8988T (cell line): ENCODE measurements at regions not wholly inside any gene's neighbourhood (a gene's known extent, or its start where the extent isn't known, plus 50 kb on each side); places are given as distances from the start of the nearest gene placed in this dataset.

ENCODE experiments used
- DNase-seq: peaks from one replicate; pipeline ENCODE4 v3.0.0; 2011

DNA sequence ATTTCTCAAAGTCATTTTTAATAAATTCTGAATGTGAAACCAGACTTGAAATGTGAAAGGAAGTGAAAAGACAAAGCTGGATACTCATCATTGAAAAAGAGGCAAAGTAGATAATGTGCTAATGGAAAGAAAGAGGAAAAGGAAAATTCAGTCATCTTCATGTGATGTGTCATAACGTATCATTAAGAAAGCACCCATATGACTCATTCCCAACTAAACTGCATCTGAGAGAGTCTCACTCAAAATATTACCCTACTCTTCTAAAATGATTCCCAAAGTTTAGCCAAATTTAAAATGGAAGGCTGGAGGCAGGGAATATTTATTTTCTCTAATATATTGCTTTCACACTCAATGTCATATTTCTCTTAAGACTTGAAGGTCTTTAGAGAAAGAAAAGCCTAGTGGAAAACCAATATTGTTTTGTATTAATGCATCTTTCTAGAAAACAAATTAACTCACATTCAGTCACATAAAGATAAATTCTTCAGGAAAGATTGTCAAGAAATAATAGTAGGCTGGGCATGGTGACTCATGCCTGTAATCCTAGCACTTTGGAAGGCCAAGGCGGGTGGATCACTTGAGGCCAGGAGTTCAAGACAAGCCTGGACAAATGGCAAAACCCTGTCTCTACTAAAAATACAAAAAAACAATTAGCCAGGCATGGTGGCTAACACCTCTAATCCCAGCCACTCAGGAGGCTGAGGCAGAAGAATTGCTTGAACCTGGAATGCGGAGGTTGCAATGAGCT is 129.9 kb downstream of the SLC30A10 start:
- DNase-seq = no peak

DNA sequence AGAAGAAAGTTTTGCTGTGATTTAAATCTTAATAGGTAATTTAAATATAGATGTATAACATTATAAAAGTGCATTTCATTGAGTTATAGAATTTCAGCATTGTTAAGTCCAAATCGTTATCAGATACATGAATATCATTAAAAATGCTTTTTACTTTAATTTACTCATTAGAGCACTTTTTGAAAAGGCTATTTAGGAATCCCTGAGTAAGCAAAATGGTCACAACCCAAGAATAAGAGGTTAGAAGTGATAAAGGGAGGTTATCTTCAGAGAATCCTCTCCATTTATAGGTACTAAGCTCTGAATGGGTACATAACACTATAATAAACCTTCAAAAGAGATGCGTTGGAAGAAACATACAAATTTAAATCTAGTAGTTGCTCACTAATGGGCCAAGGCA is 130.7 kb downstream of the SLC30A10 start:
- DNase-seq = no peak

DNA sequence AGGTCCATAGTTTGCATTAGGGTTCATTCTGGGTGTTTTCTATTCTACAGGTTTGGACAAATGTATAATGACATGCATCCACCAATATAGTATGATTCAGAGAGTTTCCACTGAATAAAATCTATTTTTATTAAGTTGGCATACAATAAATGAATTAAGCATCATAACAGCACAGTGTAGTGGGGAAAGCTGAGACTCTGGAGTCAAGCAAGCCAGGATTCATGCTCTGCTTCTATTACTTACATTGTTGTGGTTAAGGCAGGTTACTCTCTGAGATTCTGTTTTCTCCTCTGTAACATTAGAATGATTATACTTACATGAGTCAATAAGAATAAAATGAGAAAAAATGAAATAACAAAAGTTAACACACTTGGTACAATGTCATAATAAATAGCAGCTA is 131.3 kb downstream of the SLC30A10 start:
- DNase-seq = no peak

DNA sequence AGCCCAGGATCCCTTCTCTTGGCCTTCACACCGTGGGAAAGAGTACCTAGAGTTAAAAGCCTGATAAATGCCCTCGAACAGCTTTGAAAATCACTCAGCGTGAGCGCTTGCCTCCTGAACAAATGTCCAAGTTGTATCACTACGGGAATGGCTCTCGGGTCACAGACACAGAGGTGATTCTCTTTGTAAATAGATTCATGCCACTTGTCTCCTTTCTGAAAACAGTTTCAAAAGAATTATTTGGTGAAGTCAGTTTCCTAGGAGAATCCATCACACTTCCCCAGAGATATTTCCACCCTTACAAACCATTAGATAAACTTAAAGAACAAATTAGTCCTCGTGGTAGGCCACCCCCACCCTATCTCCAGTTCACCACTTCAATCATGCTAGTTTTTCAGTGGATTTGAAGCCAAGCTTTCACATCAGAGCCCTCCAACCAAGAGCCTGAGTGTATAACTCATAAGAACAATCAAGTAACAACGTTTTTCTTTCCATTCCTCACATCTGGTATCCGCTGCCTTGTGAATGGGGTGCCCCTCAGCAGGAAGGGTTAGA is 132.9 kb downstream of the SLC30A10 start:
- no peak for DNase-seq

DNA sequence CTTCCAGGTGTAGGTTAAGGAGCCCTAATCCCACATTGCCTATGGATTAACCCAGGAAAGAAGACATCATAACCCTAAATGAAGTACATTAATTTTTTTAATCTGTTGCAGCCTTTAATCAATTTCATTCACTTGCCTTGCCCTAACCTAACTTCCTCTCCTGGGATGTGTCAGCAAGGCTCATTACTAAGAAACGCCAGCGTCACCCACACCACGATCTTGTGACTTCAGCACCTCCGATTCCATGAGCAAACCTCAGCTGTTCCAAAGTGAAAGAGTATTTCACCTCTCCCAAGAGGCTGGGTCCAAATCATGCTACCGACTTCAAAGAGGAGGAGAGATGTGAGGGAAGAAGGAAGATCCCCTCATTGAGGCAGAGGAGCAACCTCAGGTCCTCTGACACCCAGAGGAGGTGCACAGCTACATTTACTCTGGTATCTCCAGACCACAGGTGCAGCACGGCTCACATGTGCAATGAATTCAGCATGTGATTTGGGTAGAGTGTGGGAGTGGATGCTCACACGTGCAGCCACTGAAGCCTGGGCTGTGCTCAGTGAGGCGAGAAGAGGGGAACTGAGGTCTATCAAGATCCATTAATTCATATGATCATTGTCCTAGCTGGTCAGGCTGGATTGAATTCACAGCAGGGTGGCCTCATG is 134.1 kb downstream of the SLC30A10 start:
- no peak for DNase-seq

DNA sequence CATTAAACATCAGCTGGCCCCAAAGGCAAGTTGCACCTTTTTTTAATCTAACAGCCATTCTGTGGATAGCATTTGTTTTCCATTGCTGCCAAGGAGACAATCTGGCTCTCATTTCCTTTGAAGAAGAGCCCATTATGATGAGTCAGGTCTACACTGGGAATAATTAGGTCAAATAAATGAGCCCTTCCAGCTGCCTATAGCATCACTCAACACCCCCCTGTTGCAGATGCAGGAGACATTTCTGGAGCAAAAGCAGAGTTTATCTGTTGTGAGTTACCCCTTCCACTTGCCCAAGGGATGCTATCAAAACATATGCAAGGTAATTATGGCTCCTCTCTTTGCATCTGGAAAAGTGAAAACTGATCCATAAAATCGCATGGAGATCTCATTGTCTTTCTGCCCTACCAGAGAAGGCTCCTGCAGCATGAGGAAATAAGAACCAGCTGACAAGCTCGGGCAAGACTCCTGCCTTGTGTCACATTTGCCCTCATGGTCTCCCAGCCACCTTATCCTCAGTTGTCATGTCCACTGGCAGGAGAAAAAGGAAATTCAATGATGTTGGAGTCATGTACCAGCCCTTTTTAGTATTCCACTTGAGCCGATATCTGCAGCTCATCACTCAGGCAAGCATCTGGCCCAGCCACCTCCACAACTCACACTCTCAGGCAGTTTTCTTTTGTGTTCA is 135.9 kb downstream of the SLC30A10 start:
- no peak for DNase-seq

DNA sequence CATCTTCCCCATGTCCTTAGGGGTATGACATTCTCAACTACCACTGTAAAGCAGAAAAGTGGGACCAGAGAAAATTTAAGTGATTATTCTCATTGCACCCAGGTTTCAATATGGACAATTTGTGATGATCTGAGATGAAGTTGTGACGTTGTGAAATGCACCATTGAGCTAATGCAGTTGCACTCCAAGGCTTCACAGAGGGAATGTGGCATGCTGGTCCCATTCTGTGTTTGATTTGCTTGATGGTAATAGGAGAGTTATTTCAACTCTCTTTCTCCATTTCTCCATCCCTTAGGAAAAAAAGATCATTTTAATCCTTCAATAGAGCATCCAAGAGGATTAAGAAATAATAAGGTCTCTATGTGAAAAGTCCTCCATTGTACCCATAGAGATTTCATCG is 136.6 kb downstream of the SLC30A10 start:
- no peak for DNase-seq

DNA sequence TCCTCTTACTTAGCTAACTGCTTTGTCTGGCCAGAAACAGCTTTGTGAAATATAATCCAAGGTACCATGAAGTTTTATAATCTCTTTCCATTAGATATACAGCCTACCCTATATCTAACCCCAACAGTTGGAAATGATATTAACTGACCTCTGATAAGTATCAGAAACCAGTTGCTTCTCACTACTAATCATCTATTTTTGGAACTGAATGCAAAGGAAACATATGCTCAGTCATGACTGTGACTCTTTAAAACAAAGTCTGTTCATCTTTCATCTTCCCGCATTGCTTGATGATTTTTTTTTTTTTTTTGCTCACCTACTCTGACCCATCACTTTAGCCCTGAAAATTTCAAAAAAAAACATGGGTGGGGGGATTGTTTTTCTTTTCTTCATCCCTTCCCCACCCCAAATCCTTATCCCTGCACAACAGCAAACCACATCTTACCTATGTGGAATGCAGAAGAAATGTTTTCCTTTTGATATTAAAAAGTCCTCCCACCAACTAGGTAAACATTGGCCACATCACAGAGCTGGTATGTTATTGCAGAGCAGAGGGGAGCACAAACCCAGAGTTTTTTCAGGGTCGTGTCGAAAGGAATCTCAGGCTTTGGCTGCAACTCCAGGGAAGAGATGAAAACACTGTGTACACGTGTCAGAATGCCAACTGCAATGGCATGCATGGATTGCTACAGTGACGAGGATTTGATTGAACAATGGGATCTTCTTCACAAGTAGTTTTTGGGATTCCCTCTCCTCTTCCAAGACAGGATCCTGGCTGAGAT is 137.3 kb downstream of the SLC30A10 start:
- no peak for DNase-seq

DNA sequence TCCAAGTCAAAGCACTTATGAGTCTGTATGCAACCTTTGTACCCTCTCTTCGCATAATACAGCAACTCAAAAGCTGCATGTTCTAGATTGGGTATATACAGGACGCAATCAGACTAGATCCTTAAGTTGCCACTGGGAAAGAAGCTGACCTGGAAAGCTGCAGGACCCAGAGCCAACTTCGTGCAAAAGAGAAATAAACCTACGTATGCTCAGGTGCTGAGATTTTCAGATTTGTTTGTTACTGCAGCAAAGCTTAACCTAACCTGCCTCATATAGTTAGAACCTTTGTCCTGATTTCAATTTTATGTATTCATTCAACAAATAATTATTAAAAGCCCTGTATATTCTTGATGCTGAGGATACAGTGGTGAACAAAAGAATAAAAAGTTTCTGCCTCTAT is 139.7 kb downstream of the SLC30A10 start:
- DNase-seq = no peak

DNA sequence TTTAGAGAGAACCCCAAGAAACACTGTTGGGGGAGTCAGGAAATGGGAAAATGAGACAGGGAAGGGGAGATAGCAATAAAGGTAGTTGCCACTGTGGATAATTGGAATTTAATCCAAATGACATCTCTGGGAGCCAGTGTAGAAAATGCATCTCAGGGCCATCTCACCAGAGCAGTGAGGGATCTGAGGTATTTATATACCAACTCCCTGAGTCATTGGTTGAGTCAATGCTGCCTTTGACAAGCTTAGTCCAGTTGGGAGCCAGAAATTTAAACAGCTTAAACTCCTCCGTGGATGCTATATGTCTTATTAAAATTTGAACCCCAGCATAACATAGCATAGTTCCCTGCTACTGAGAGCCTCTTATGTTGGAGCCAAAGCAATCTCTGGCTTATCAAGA is 140.3 kb downstream of the SLC30A10 start:
- no peak for DNase-seq

DNA sequence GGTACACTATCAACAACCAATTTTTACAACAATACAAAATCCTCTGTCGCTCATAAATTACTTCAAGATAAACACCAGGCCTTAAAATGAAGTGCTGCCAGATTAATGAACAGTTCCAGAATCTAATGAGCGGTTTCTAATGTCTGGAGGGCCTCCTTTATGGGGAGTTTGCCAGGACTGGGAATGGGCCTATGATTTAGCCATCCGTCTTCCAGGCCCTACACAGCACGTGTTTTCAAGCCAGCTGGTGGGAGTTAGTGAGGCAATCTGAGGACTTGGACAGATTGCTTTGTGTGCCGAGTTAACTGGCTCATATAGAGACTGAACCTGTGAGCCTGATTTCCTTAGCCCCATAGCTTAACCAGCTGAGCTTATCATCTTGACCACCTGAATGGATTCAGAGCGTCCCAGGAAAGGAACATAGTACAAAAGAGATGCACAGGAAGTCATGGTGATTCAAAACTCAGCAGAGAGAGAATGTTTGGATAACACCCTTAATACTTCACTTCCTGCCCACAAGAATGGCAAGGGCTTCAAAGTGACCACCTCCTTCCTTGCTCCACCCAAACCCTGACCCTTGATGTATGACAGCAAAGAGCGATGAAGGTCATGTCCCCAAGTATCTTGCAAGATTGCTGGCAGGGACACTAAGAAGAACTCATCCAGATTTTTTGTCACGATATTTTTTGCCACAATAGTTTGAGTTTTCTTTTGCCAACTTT is 143.5 kb downstream of the SLC30A10 start:
- DNase-seq = no peak

DNA sequence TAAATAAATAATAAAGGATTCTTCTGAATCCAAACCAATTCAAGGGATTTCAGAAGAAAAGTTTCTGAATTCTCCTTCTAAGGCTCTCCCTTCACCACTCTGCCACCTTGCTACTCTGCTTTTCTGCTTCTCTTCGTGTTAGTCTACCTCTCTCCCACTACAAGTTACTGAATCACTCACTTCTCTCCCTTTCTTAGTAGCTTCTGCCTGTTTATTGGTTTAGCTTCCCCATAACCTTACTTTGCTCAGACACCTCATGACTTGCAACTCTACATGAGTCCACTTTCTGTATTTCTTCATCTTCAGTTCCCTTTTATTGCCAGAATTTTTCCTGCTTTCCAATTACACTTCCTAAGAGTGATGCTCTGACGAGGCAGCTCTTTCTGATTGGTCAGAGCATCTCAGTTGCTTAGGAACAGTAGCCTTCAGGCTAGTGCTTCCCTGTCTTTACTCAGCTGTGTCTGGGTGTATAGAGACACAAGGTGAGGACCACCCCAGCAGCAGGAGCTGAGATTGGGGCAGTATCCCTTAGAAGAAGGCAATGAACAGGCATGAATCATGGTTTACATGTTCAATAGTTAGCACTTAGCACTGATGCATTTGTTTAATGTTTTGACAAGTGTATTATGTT is 144.6 kb downstream of the SLC30A10 start:
- no peak for DNase-seq

DNA sequence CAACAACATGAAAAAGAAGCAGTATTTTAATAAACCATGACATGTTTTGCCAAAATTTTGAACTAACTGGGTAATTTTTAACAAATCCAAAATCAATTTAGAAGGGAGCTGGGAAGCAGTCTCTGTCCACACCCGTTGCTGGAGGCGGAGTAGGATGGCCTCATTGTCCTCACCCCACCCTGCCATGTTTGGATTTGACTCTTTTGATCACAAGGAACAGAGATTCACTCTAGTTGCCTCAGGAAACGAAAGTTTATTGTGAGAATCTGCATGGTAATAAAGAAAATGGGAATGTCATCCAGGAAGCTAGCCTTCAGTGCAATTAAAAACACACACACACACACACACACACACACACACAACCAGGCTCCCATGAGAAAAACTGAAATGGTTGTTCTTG is 145.4 kb downstream of the SLC30A10 start:
- DNase-seq = no peak

DNA sequence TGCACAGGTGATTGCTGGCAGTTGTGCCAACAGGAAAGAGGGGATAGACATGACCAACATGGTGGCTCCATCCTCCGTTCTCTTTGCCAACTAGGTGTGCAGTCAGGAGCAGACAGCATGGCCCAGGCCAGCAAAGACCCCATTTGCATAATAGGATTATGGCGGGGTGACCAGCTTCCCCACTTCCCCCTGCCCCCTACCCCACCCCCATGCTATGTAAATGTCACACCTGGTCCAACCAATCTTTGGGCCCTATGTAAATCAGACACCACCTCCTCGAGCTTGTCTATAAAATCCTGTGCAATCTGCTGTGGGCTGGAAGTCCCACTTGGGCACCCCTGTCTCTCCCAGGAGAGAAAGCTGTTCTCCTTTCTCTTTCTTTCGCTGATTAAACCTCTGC is 146.0 kb downstream of the SLC30A10 start:
- no peak for DNase-seq

DNA sequence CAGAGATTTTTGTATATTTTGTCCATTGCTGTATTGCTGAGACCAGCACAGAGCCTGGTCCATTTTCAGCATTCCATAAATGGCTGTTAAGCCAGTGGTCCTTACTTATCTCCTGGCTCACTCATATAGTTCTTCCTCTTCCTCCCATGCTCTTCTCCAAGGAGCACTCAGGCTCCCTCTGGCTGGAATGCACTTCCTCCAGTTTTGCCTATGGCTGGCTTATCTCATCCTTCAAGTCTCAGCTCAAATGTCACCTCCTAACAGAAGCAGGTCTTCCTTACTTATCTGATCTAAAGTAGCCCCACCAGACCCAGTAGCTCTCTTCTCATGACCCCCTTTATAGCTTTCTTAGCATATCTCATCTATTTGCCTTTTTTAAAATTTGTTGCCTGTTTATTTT is 146.9 kb downstream of the SLC30A10 start:
- DNase-seq = no peak

DNA sequence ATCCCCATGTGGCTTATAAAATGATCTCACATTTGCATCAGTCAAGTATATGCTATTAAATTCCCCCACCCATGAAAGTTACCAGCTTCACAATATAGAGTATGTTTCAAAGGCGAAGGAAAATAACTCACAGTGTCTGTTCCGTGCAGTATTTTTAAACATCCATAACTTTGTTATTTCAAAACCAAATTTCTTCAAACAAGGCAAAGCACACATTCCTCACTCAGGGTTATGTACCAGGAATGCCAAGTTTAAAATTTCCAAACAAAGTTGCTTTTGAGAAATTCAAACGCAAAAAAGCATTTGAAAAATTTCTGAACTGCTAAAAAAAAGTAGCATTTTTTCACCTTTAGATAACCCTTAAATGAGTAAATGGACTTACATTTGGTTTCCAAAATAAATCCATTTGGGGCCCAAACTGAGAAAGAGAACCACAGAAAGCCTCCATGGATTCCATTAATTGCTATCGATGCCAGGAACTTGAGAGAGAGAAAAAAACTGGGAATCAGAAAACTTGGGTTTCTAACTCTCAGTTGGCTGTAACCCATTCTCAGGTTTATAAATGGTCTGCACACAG is 149.5 kb downstream of the SLC30A10 start:
- no peak for DNase-seq

DNA sequence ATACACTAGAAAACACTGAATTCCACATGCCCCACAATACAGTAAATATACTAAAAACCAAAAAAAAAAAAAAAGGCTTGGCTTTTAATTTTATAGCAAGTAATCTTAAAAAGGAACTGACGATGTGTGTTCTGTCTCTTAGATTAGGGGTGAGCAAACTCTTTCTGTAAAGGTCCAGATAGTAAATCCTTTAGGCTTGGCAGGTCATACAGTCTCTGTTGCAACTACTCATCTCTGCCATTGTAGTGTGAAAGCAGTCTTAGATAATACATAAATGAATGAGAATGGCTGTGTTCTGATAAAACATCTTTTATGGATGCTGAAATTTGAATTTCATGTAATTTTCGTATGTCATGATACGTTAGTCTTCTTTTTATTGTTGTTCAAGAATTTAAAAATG is 150.2 kb downstream of the SLC30A10 start:
- no peak for DNase-seq

DNA sequence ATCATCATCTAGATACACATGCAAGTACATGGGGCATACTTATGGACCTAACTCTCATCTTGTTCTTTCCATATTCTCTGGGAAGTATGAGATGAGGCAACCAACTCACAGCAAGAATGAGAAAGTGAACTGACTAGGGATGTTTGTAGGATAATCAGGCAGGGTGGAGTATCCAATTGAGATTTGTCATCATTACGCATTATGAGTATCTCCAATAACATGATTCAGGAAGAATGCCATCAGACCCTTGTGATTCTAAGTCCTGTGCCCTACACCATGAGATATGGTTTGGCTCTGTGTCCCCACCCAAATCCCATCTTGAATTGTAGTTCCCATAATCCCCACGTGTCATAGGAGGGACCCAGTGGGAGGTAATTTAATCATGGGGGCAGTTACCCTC is 154.0 kb downstream of the SLC30A10 start:
- DNase-seq = no peak

DNA sequence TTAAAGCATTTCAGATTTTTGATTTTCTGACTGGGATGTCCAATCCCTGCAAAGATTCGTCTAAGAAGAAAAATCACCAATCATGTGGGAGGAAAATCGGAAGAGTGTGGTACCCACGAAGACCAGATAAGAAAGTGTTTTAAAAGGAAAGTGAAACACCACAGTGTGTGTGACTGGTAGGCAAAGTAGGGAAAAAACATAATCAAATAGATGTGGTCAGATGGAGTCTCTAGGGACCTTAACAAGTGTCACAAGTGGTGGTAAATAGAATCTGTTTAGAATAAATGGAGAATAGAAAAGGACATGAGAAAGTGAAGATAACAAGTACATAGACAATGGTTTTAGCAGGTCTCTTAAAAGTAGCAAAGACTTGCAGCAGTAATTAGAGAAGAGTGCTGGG is 154.6 kb downstream of the SLC30A10 start:
- DNase-seq = no peak

DNA sequence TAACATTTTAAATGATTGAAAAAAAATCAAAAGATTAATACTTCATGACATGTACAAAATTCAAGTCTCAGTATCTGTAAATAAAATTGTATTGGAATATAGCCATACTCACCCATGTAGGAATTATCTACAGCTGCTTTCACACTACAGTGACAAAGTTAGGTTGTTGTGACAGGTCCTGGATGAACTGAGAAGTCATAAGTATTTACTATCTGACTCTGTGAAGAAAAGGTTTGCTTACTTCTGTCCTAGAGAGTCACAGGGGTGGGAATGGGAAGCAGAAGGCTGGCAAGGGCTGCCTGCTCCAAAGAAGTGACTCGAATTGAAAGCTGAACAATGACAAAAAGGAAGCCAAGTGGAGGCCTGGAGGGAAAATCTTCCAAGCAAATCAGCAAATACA is 155.2 kb downstream of the SLC30A10 start:
- no peak for DNase-seq

DNA sequence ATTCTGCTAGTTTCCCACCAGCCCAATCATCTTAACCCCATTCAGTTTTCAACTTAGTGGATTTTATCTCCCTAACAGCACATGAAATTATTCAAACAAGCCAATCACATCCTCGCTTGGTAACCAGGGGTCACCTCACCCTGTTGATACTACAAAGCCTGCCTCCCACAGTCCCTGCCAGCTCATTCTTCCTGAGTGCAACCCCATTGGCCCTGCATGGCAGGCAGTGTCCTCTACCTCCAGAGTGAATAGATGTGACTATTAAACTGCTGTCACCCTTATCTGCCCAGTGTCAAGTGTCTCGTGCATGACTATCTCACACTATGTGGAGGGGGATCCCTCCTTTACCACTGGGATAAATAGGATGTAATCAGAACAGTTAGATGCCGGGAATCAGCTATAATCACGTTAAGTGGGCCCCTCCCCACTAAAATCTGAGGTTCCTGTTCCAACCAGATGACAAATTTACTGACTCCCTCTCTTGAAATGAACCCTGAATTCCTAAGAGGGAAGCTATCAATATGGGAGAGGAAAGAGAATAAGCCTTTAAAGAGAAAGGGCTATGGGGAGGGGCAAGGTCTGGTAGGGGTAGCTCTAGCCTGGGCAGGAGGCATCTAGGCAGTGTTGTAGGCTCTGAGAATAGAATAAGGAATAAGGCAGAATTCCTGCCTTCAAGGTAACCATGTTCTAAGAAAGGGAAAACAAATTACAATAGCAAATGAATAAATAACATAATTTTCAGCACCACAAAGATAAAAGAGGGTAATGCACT is 155.9 kb downstream of the SLC30A10 start:
- no peak for DNase-seq
